Peyer's patch (tissue), 4 donors: ENCODE measurements at regions not wholly inside any gene's neighbourhood (a gene's known extent, or its start where the extent isn't known, plus 50 kb on each side); places are given as distances from the start of the nearest gene placed in this dataset.
"Not testable (repeated sequence)": the region's sequence is repeated elsewhere in the genome, so short reads cannot be mapped to it uniquely, and the experiment has no call there.

ENCODE experiments used
- CTCF ChIP-seq, 6 experiments: fragments of 450-650 bp in 4 of 6; fragments of 200-600 bp in 2 of 6; sonication (generic) in 1 of 6; IDR thresholded peaks; one replicate each; pipeline ENCODE4 v1.5.1; 2017 to 2019; ENCODE audit warnings: antibody characterized with exemption in 6 of 6, mild to moderate bottlenecking in 3 of 6, moderate library complexity in 1 of 6
- POLR2A ChIP-seq, 2 donors: fragments of 450-650 bp; IDR thresholded peaks; one replicate each; pipeline ENCODE4 v1.5.1; 2017; ENCODE audit warnings: antibody characterized with exemption in 2 of 2, mild to moderate bottlenecking in 2 of 2, moderate library complexity in 2 of 2

- TF ChIP-seq CTCF, POLR2A (IDR thresholded peaks at IDR 0.05): not testable (repeated sequence)
Measured at GRCh38 chr13:48591124-48591872, 58.4 kb upstream of the RCBTB2 start.
